Renal cortical epithelial cell (primary cell): ENCODE measurements at regions not wholly inside any gene's neighbourhood (a gene's known extent, or its start where the extent isn't known, plus 50 kb on each side); places are given as distances from the start of the nearest gene placed in this dataset.
"Not testable (repeated sequence)": the region's sequence is repeated elsewhere in the genome, so short reads cannot be mapped to it uniquely, and the experiment has no call there.

Experiments
- DNase-seq: peaks from one replicate; pipeline ENCODE4 v3.0.0-alpha.2; 2011; ENCODE audit warnings: low read depth

GRCh38 chr3:178141305-178141684 lies 394.9 kb upstream of the KCNMB2 start:
- not testable (repeated sequence) for DNase-seq

GRCh38 chr3:178146406-178146831 lies 389.8 kb upstream of the KCNMB2 start:
- no peak for DNase-seq

GRCh38 chr3:178147001-178147400 lies 389.2 kb upstream of the KCNMB2 start:
- DNase-seq = no peak

GRCh38 chr3:178152031-178152806 lies 384.0 kb upstream of the KCNMB2 start:
- peak; percentile 9 for DNase-seq

- DNase-seq = no peak
Measured at GRCh38 chr3:178152988-178153387, 383.2 kb upstream of the KCNMB2 start.

GRCh38 chr3:178155521-178155920 lies 380.7 kb upstream of the KCNMB2 start:
- peak; percentile 26 for DNase-seq

- no peak for DNase-seq
Measured at GRCh38 chr3:178156301-178156700, 379.9 kb upstream of the KCNMB2 start.

GRCh38 chr3:178159691-178160220 lies 376.5 kb upstream of the KCNMB2 start:
- no peak for DNase-seq

GRCh38 chr3:178169421-178169820 lies 366.8 kb upstream of the KCNMB2 start:
- no peak for DNase-seq

GRCh38 chr3:178170698-178171535 lies 365.3 kb upstream of the KCNMB2 start:
- peak; percentile 61 for DNase-seq

GRCh38 chr3:178172121-178172520 lies 364.1 kb upstream of the KCNMB2 start:
- DNase-seq = no peak

- peak; percentile 21 for DNase-seq
Measured at GRCh38 chr3:178174201-178174915, 361.9 kb upstream of the KCNMB2 start.

- DNase-seq = no peak
Measured at GRCh38 chr3:178181088-178181487, 355.1 kb upstream of the KCNMB2 start.

GRCh38 chr3:178181784-178182183 lies 354.5 kb upstream of the KCNMB2 start:
- DNase-seq = no peak

GRCh38 chr3:178182337-178182779 lies 353.9 kb upstream of the KCNMB2 start:
- no peak for DNase-seq

GRCh38 chr3:178184833-178185232 lies 351.4 kb upstream of the KCNMB2 start:
- no peak for DNase-seq

GRCh38 chr3:178186666-178187065 lies 349.6 kb upstream of the KCNMB2 start:
- DNase-seq = no peak

GRCh38 chr3:178189854-178190253 lies 346.4 kb upstream of the KCNMB2 start:
- no peak for DNase-seq

- DNase-seq = no peak
Measured at GRCh38 chr3:178193846-178194245, 342.4 kb upstream of the KCNMB2 start.

- DNase-seq = no peak
Measured at GRCh38 chr3:178194539-178194938, 341.7 kb upstream of the KCNMB2 start.

GRCh38 chr3:178195824-178196223 lies 340.4 kb upstream of the KCNMB2 start:
- DNase-seq = peak; percentile 70

GRCh38 chr3:178198329-178198728 lies 337.9 kb upstream of the KCNMB2 start:
- DNase-seq = no peak
